Bronchial epithelial cell (primary cell): ENCODE measurements at regions not wholly inside any gene's neighbourhood (a gene's known extent, or its start where the extent isn't known, plus 50 kb on each side); places are given as distances from the start of the nearest gene placed in this dataset.
A peak's percentile ranks its signal among the peaks of the same experiment; 100 is the strongest.

Source experiments
- DNase-seq: peaks from one replicate; pipeline ENCODE4 v3.0.0-alpha.2; 2010; ENCODE audit warnings: low read depth
- FAIRE-seq: peaks from 2 replicates; lab custom pipeline; 2011; peaks lifted over from hg19 to GRCh38; lab: Jason Lieb, UNC
- H3K27me3 ChIP-seq: 2 replicates; pipeline ENCODE4 v1.5.1; 2011; ENCODE audit warnings: low read length; ENCODE audit not compliant: control insufficient read depth, insufficient read depth
- H3K36me3 ChIP-seq: 2 replicates; pipeline ENCODE4 v1.5.1; 2011; ENCODE audit warnings: low read length; ENCODE audit not compliant: control insufficient read depth, insufficient read depth
- H3K4me3 ChIP-seq: 2 replicates; pipeline ENCODE4 v1.5.1; 2011; ENCODE audit warnings: mild to moderate bottlenecking, low read depth, low read length, control low read depth
- CTCF ChIP-seq: IDR thresholded peaks from 2 replicates; pipeline ENCODE4 v1.5.1; 2011; ENCODE audit warnings: mild to moderate bottlenecking, moderate library complexity, low read length, control low read depth, inconsistent platforms; ENCODE audit not compliant: insufficient read depth, severe bottlenecking

GRCh38 chr11:8813658-8814057, 97.3 kb upstream of the AKIP1 start:
- Histone ChIP-seq H3K36me3 (no peaks in the 10 kb centered on the region), H3K4me3 (no peak overlapping the region), H3K27me3 (no peaks in the 10 kb centered on the region)
- peak; percentile 82 for DNase-seq
- FAIRE-seq: no peak
- TF ChIP-seq CTCF: peak; percentile 82

GRCh38 chr11:8814209-8814922, 96.6 kb upstream of the AKIP1 start:
- Histone ChIP-seq H3K36me3 (no peaks in the 10 kb centered on the region), H3K4me3 (no peak overlapping the region), H3K27me3 (no peaks in the 10 kb centered on the region)
- TF ChIP-seq CTCF: no peak
- peak; percentile 96 for DNase-seq
- FAIRE-seq: peak; percentile 70

GRCh38 chr11:8814923-8815240, 96.1 kb upstream of the AKIP1 start:
- Histone ChIP-seq H3K27me3 (no peaks in the 10 kb centered on the region), H3K36me3 (no peaks in the 10 kb centered on the region), H3K4me3 (no peak overlapping the region)
- TF ChIP-seq CTCF: no peak
- FAIRE-seq: no peak
- DNase-seq: no peak

- no peak for DNase-seq
- Histone ChIP-seq H3K4me3 (no peak overlapping the region), H3K27me3 (no peaks in the 10 kb centered on the region), H3K36me3 (no peaks in the 10 kb centered on the region)
- FAIRE-seq: no peak
- no peak for TF ChIP-seq CTCF
Observed at GRCh38 chr11:8818421-8818820, 92.6 kb upstream of the AKIP1 start.

GRCh38 chr11:8820401-8820800, 90.6 kb upstream of the AKIP1 start:
- Histone ChIP-seq H3K36me3 (no peaks in the 10 kb centered on the region), H3K27me3 (no peaks in the 10 kb centered on the region), H3K4me3 (no peak overlapping the region)
- no peak for FAIRE-seq
- no peak for DNase-seq
- TF ChIP-seq CTCF: no peak

- TF ChIP-seq CTCF: no peak
- Histone ChIP-seq H3K4me3 (no peak overlapping the region), H3K27me3 (no peaks in the 10 kb centered on the region), H3K36me3 (no peaks in the 10 kb centered on the region)
- FAIRE-seq: no peak
- DNase-seq: no peak
Observed at GRCh38 chr11:8822469-8822868, 88.5 kb upstream of the AKIP1 start.
